H9 (cell line): ENCODE measurements at regions not wholly inside any gene's neighbourhood (a gene's known extent, or its start where the extent isn't known, plus 50 kb on each side); places are given as distances from the start of the nearest gene placed in this dataset.

Source experiments
- DNase-seq: peaks from one replicate; pipeline ENCODE4 v3.0.0-alpha.2; 2017
- H2AFZ ChIP-seq: one replicate; pipeline ENCODE4 v1.6.1; 2013; ENCODE audit warnings: mild to moderate bottlenecking, low read length, control low read depth, moderate library complexity
- H2AK5ac ChIP-seq: 2 replicates; pipeline ENCODE4 v1.6.1; 2013; ENCODE audit warnings: low read length, control low read depth, mixed read lengths; ENCODE audit not compliant: insufficient read length
- H2BK120ac ChIP-seq: one replicate; pipeline ENCODE4 v1.6.1; 2013; ENCODE audit warnings: low read depth, mild to moderate bottlenecking, low read length, control low read depth, inconsistent platforms; ENCODE audit not compliant: poor library complexity, severe bottlenecking
- H2BK12ac ChIP-seq: 2 replicates; pipeline ENCODE4 v1.6.1; 2013; ENCODE audit warnings: low read length, control low read depth, mixed read lengths, low read depth; ENCODE audit not compliant: insufficient read length
- H2BK15ac ChIP-seq: 2 replicates; pipeline ENCODE4 v1.6.1; 2013; ENCODE audit warnings: low read depth, low read length, control low read depth
- H2BK20ac ChIP-seq: one replicate; pipeline ENCODE4 v1.6.1; 2013; ENCODE audit warnings: low read depth, mild to moderate bottlenecking, low read length, control low read depth, inconsistent platforms; ENCODE audit not compliant: poor library complexity, severe bottlenecking
- H2BK5ac ChIP-seq: 2 replicates; pipeline ENCODE4 v1.6.1; 2013; ENCODE audit warnings: low read length, control low read depth, mixed read lengths; ENCODE audit not compliant: insufficient read length
- H3K14ac ChIP-seq: 2 replicates; pipeline ENCODE4 v1.6.1; 2013; ENCODE audit warnings: low read length, control low read depth; ENCODE audit not compliant: insufficient read depth
- H3K18ac ChIP-seq: 2 replicates; pipeline ENCODE4 v1.6.1; 2013; ENCODE audit warnings: low read depth, mild to moderate bottlenecking, mixed read lengths, low read length, control low read depth; ENCODE audit not compliant: insufficient read length
- H3K23ac ChIP-seq: 2 replicates; pipeline ENCODE4 v1.6.1; 2013; ENCODE audit warnings: low read length, control low read depth, mixed read lengths, low read depth; ENCODE audit not compliant: insufficient read length
- H3K23me2 ChIP-seq: 2 replicates; pipeline ENCODE4 v1.6.1; 2013; ENCODE audit warnings: low read depth, mild to moderate bottlenecking, mixed read lengths, low read length, control low read depth; ENCODE audit not compliant: insufficient read length, poor library complexity, severe bottlenecking
- H3K27ac ChIP-seq: 2 replicates; pipeline ENCODE4 v1.5.1; 2013; ENCODE audit warnings: low read length, control low read depth, mixed read lengths, low read depth; ENCODE audit not compliant: insufficient read length
- H3K27me3 ChIP-seq: 2 replicates; pipeline ENCODE4 v1.6.1; 2013; ENCODE audit warnings: low read length, control low read depth, inconsistent platforms; ENCODE audit not compliant: insufficient read depth
- H3K4ac ChIP-seq: 2 replicates; pipeline ENCODE4 v1.6.1; 2013; ENCODE audit warnings: low read depth, mild to moderate bottlenecking, control low read depth, inconsistent platforms, low read length, moderate library complexity
- H3K4me1 ChIP-seq: 2 replicates; pipeline ENCODE4 v1.6.1; 2013; ENCODE audit warnings: low read length, control low read depth, inconsistent platforms; ENCODE audit not compliant: insufficient read depth
- H3K4me2 ChIP-seq: 2 replicates; pipeline ENCODE4 v1.6.1; 2013; ENCODE audit warnings: low read length, control low read depth, mixed read lengths; ENCODE audit not compliant: insufficient read length, insufficient read depth
- H3K56ac ChIP-seq: 2 replicates; pipeline ENCODE4 v1.6.1; 2013; ENCODE audit warnings: low read depth, mild to moderate bottlenecking, mixed read lengths, low read length, control low read depth; ENCODE audit not compliant: insufficient read length
- H3K79me1 ChIP-seq: 2 replicates; pipeline ENCODE4 v1.6.1; 2013; ENCODE audit warnings: low read depth, mild to moderate bottlenecking, moderate library complexity, low read length, control low read depth, inconsistent platforms; ENCODE audit not compliant: insufficient read depth, poor library complexity, severe bottlenecking
- H3K79me2 ChIP-seq: 2 replicates; pipeline ENCODE4 v1.6.1; 2013; ENCODE audit warnings: low read length, control low read depth, inconsistent platforms; ENCODE audit not compliant: insufficient read depth
- H3K9ac ChIP-seq: 2 replicates; pipeline ENCODE4 v1.6.1; 2013; ENCODE audit warnings: low read length, control low read depth, mixed read lengths; ENCODE audit not compliant: insufficient read length; ENCODE audit errors: extremely low read depth
- H3K9me3 ChIP-seq: one replicate; pipeline ENCODE4 v1.6.1; 2013; ENCODE audit warnings: low read depth, low read length, inconsistent platforms; ENCODE audit not compliant: control insufficient read depth
- H3T11ph ChIP-seq: one replicate; pipeline ENCODE4 v1.6.1; 2013; ENCODE audit warnings: mild to moderate bottlenecking, low read length, control low read depth, inconsistent platforms
- H4K20me1 ChIP-seq: one replicate; pipeline ENCODE4 v1.6.1; 2013; ENCODE audit not compliant: control insufficient read depth, insufficient read length, insufficient read depth
- H4K5ac ChIP-seq: 2 replicates; pipeline ENCODE4 v1.6.1; 2013; ENCODE audit warnings: low read depth, mild to moderate bottlenecking, mixed read lengths, low read length, control low read depth; ENCODE audit not compliant: insufficient read length
- H4K8ac ChIP-seq: replicated peaks from 2 replicates; pipeline ENCODE4 v1.6.1; 2013; ENCODE audit warnings: low read length, control low read depth, mixed read lengths, low read depth; ENCODE audit not compliant: insufficient read length
- H4K91ac ChIP-seq: 2 replicates; pipeline ENCODE4 v1.6.1; 2013; ENCODE audit warnings: low read depth, mild to moderate bottlenecking, moderate library complexity, mixed read lengths, low read length, control low read depth; ENCODE audit not compliant: insufficient read length
- H3K27ac Mint-ChIP-seq, 3 experiments: 2 replicates in 2 of 3; 3 replicates in 1 of 3; pipeline ENCODE4 v1.8.0; 2020 to 2021; ENCODE audit warnings: mixed read lengths in 3 of 3, mild to moderate bottlenecking in 1 of 3, moderate library complexity in 1 of 3
- H3K27me3 Mint-ChIP-seq: 2 replicates; pipeline ENCODE4 v1.8.0; 2021; ENCODE audit warnings: low read depth, mild to moderate bottlenecking, moderate library complexity, mixed read lengths
- H3K36me3 Mint-ChIP-seq, 3 experiments: 2 replicates in 2 of 3; 3 replicates in 1 of 3; pipeline ENCODE4 v1.8.0; 2020 to 2021; ENCODE audit warnings: low read depth in 3 of 3, mixed read lengths in 3 of 3; ENCODE audit not compliant: insufficient read depth in 1 of 3
- H3K4me1 Mint-ChIP-seq, 2 experiments: 2 replicates each; pipeline ENCODE4 v1.8.0; 2020; ENCODE audit warnings: mixed read lengths in 2 of 2
- H3K4me3 Mint-ChIP-seq, 2 experiments: 2 replicates in 1 of 2; 3 replicates in 1 of 2; pipeline ENCODE4 v1.8.0; 2020 to 2021; ENCODE audit warnings: mild to moderate bottlenecking in 2 of 2, mixed read lengths in 2 of 2, moderate library complexity in 1 of 2
- H3K9me3 Mint-ChIP-seq, 2 experiments: 2 replicates in 1 of 2; 3 replicates in 1 of 2; pipeline ENCODE4 v1.8.0; 2020; ENCODE audit warnings: mild to moderate bottlenecking in 2 of 2, mixed read lengths in 2 of 2, moderate library complexity in 1 of 2
- WGBS: extraction: QIAGEN DNeasy Blood & Tissue Kit; methylation state at CpG from one replicate; pipeline ENCODE4 v1.1.7; 2013; ENCODE audit warnings: missing lambda C conversion rate, low lambda C conversion rate, mixed read lengths; ENCODE audit not compliant: insufficient read length; ENCODE audit errors: extremely low coverage; 5-methylcytosine and 5-hydroxymethylcytosine counted together
- TF ChIP-seq, protein P1 (sequence below): fragments of 200-600 bp; sonication (generic); conservative IDR thresholded peaks from 3 replicates; pipeline ENCODE4 v1.8.0; 2021; ENCODE audit warnings: antibody characterized with exemption, mild to moderate bottlenecking

GRCh38 chr16:48811478-48811877 lies 201.5 kb upstream of the N4BP1 start:
- no peaks in the 10 kb centered on the region for H3K4me1 ChIP-seq
- H3K14ac ChIP-seq = no peak overlapping the region
- H3K27ac ChIP-seq = no peak overlapping the region
- H4K5ac ChIP-seq = no peak overlapping the region
- Mint-ChIP-seq H3K4me3 (peak overlapping the region; percentile 67 to 82), H3K9me3 (no peaks in the 10 kb centered on the region), H3K27ac (no peak overlapping the region), H3K27me3 (peaks cover 64% of the 10 kb centered on the region), H3K4me1 (peaks cover 7 to 12% of the 10 kb centered on the region in 2 experiments; a peak in 3 of 4 replicates), H3K36me3 (no peaks in the 10 kb centered on the region)
- no peak overlapping the region for H3K18ac ChIP-seq
- H2BK20ac ChIP-seq = no peak overlapping the region
- H2BK5ac ChIP-seq = no peak overlapping the region
- peak; percentile 57 for DNase-seq
- no peak overlapping the region for H3T11ph ChIP-seq
- H3K9ac ChIP-seq = no peak overlapping the region
- H3K4me2 ChIP-seq = peak overlapping the region; percentile 40
- H2AFZ ChIP-seq = no peak overlapping the region
- H4K20me1 ChIP-seq = no peaks in the 10 kb centered on the region
- H2BK12ac ChIP-seq = no peak overlapping the region
- H3K79me1 ChIP-seq = no peaks in the 10 kb centered on the region
- no peak overlapping the region for H4K8ac ChIP-seq
- H2BK15ac ChIP-seq = no peak overlapping the region
- no peaks in the 10 kb centered on the region for H3K9me3 ChIP-seq
- no CpG with 5 or more reads among the region's 11 CpGs for WGBS
- H3K79me2 ChIP-seq = no peaks in the 10 kb centered on the region
- H3K56ac ChIP-seq = no peak overlapping the region
- H3K23ac ChIP-seq = no peak overlapping the region
- no peak overlapping the region for H2AK5ac ChIP-seq
- H2BK120ac ChIP-seq = no peak overlapping the region
- TF ChIP-seq, protein P1, sequence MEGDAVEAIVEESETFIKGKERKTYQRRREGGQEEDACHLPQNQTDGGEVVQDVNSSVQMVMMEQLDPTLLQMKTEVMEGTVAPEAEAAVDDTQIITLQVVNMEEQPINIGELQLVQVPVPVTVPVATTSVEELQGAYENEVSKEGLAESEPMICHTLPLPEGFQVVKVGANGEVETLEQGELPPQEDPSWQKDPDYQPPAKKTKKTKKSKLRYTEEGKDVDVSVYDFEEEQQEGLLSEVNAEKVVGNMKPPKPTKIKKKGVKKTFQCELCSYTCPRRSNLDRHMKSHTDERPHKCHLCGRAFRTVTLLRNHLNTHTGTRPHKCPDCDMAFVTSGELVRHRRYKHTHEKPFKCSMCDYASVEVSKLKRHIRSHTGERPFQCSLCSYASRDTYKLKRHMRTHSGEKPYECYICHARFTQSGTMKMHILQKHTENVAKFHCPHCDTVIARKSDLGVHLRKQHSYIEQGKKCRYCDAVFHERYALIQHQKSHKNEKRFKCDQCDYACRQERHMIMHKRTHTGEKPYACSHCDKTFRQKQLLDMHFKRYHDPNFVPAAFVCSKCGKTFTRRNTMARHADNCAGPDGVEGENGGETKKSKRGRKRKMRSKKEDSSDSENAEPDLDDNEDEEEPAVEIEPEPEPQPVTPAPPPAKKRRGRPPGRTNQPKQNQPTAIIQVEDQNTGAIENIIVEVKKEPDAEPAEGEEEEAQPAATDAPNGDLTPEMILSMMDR = no peak
- no peak overlapping the region for H3K4ac ChIP-seq
- no peak overlapping the region for H4K91ac ChIP-seq
- peaks cover 9% of the 10 kb centered on the region; the same call in 1 of the 2 replicates for H3K27me3 ChIP-seq
- peaks cover 6% of the 10 kb centered on the region for H3K23me2 ChIP-seq
